Endodermal cell (in vitro differentiated cells): ENCODE measurements at regions not wholly inside any gene's neighbourhood (a gene's known extent, or its start where the extent isn't known, plus 50 kb on each side); places are given as distances from the start of the nearest gene placed in this dataset.

Experiments used
- DNase-seq: peaks from one replicate; pipeline ENCODE4 v3.0.0-alpha.2; 2017
- H3K27ac ChIP-seq: 2 replicates; pipeline ENCODE4 v1.5.1; 2013; ENCODE audit warnings: mild to moderate bottlenecking, low read depth, low read length, moderate library complexity
- H3K27me3 ChIP-seq: 2 replicates; pipeline ENCODE4 v1.6.1; 2013; ENCODE audit warnings: mild to moderate bottlenecking, low read length, moderate library complexity; ENCODE audit not compliant: insufficient read depth, control insufficient read depth, poor library complexity, severe bottlenecking
- H3K36me3 ChIP-seq: 2 replicates; pipeline ENCODE4 v1.7.0; 2013; ENCODE audit warnings: mild to moderate bottlenecking, low read length, moderate library complexity; ENCODE audit not compliant: control insufficient read depth, insufficient read depth
- H3K4me1 ChIP-seq: one replicate; pipeline ENCODE4 v1.7.0; 2013; ENCODE audit warnings: low read length; ENCODE audit not compliant: control insufficient read depth, insufficient read depth
- H3K4me3 ChIP-seq: 2 replicates; pipeline ENCODE4 v1.5.1; 2013; ENCODE audit warnings: mild to moderate bottlenecking, low read length, moderate library complexity
- H3K9ac ChIP-seq: 2 replicates; pipeline ENCODE4 v1.6.1; 2013; ENCODE audit warnings: mild to moderate bottlenecking, low read length, moderate library complexity; ENCODE audit not compliant: poor library complexity, severe bottlenecking; ENCODE audit errors: extremely low read depth
- H3K9me3 ChIP-seq: 2 replicates; pipeline ENCODE4 v1.6.1; 2013; ENCODE audit warnings: mild to moderate bottlenecking, low read length, moderate library complexity; ENCODE audit not compliant: control insufficient read depth
- H3K27ac Mint-ChIP-seq: 2 replicates; pipeline ENCODE4 v1.8.0; 2020; ENCODE audit warnings: mixed read lengths
- H3K27me3 Mint-ChIP-seq: 2 replicates; pipeline ENCODE4 v1.8.0; 2021; ENCODE audit warnings: mild to moderate bottlenecking, mixed read lengths; ENCODE audit not compliant: insufficient read depth
- H3K36me3 Mint-ChIP-seq: 2 replicates; pipeline ENCODE4 v1.8.0; 2020; ENCODE audit warnings: low read depth, mixed read lengths
- H3K4me1 Mint-ChIP-seq: 2 replicates; pipeline ENCODE4 v1.8.0; 2020; ENCODE audit warnings: mixed read lengths
- H3K4me3 Mint-ChIP-seq: 2 replicates; pipeline ENCODE4 v1.8.0; 2020; ENCODE audit warnings: mild to moderate bottlenecking, moderate library complexity, mixed read lengths
- H3K9me3 Mint-ChIP-seq: 2 replicates; pipeline ENCODE4 v1.8.0; 2020; ENCODE audit warnings: mild to moderate bottlenecking, mixed read lengths
- CTCF ChIP-seq: fragments of 200-600 bp; sonication (generic); conservative IDR thresholded peaks from 2 replicates; pipeline ENCODE4 v1.5.0; 2021; ENCODE audit warnings: antibody characterized with exemption, mild to moderate bottlenecking
- WGBS, 2 experiments: methylation state at CpG; one replicate each; pipeline versions ENCODE4 v1.1.5 to v1.1.7; 2013; ENCODE audit warnings: missing lambda C conversion rate in 2 of 2, mixed read lengths in 1 of 2; ENCODE audit not compliant: insufficient coverage in 1 of 2, insufficient read length in 1 of 2; 5-methylcytosine and 5-hydroxymethylcytosine counted together

GRCh38 chr3:177521305-177521704 is 324.0 kb upstream of the TBL1XR1 start:
- Histone ChIP-seq H3K27me3 (no peaks in the 10 kb centered on the region), H3K4me3 (no peak overlapping the region), H3K27ac (no peak overlapping the region), H3K36me3 (no peaks in the 10 kb centered on the region), H3K4me1 (no peaks in the 10 kb centered on the region), H3K9me3 (peaks cover 6% of the 10 kb centered on the region), H3K9ac (no peak overlapping the region)
- Mint-ChIP-seq H3K27me3 (no peaks in the 10 kb centered on the region), H3K27ac (no peak overlapping the region), H3K4me1 (peaks cover 20% of the 10 kb centered on the region), H3K9me3 (peaks cover 2% of the 10 kb centered on the region), H3K4me3 (no peak overlapping the region), H3K36me3 (no peaks in the 10 kb centered on the region)
- TF ChIP-seq CTCF: peak; percentile 68
- DNase-seq: peak; percentile 79
- WGBS, 2 experiments: 80 to 90% methylated on average over 8 of the region's 8 CpGs

- no peak overlapping the region for H3K27ac ChIP-seq
- Mint-ChIP-seq H3K4me3 (no peak overlapping the region), H3K27me3 (no peaks in the 10 kb centered on the region), H3K9me3 (peaks cover 2% of the 10 kb centered on the region), H3K4me1 (peaks cover 20% of the 10 kb centered on the region), H3K36me3 (no peaks in the 10 kb centered on the region), H3K27ac (no peak overlapping the region)
- peaks cover 6% of the 10 kb centered on the region for H3K9me3 ChIP-seq
- 91 to 100% methylated on average over 1 to 4 of the region's 4 CpGs for WGBS, 2 experiments
- H3K4me1 ChIP-seq: no peaks in the 10 kb centered on the region
- DNase-seq: no peak
- no peaks in the 10 kb centered on the region for H3K27me3 ChIP-seq
- H3K4me3 ChIP-seq: no peak overlapping the region
- no peaks in the 10 kb centered on the region for H3K36me3 ChIP-seq
- H3K9ac ChIP-seq: no peak overlapping the region
- no peak for TF ChIP-seq CTCF
These were observed 324.8 kb upstream of the TBL1XR1 start for GRCh38 chr3:177522051-177522450.

GRCh38 chr3:177523067-177523675 is 325.9 kb upstream of the TBL1XR1 start:
- no peak for DNase-seq
- Histone ChIP-seq H3K9ac (no peak overlapping the region), H3K27me3 (no peaks in the 10 kb centered on the region), H3K4me3 (no peak overlapping the region), H3K4me1 (no peaks in the 10 kb centered on the region), H3K36me3 (no peaks in the 10 kb centered on the region), H3K9me3 (peaks cover 6% of the 10 kb centered on the region), H3K27ac (no peak overlapping the region)
- TF ChIP-seq CTCF: no peak
- peaks cover 2% of the 10 kb centered on the region for H3K9me3 Mint-ChIP-seq
- H3K27me3 Mint-ChIP-seq: no peaks in the 10 kb centered on the region
- H3K36me3 Mint-ChIP-seq: no peaks in the 10 kb centered on the region
- WGBS, 2 experiments: 64% methylated on average over 3 of the region's 3 CpGs; no CpG with 5 or more reads in 1 of the 2 experiments
- no peak overlapping the region for H3K27ac Mint-ChIP-seq
- peaks cover 16% of the 10 kb centered on the region for H3K4me1 Mint-ChIP-seq
- H3K4me3 Mint-ChIP-seq: no peak overlapping the region
